ENCODE measurements at regions not wholly inside any gene's neighbourhood (a gene's known extent, or its start where the extent isn't known, plus 50 kb on each side); places are given as distances from the start of the nearest gene placed in this dataset.

- TF ChIP-seq EZH2 (IDR thresholded peaks at IDR 0.05; ENCODE audit: low read depth, low read length, severe bottlenecking) (no peak), CEBPB (IDR thresholded peaks at IDR 0.05; ENCODE audit: low read depth, low read length) (no peak), ASH2L (IDR thresholded peaks at IDR 0.05; ENCODE audit: low read length) (no peak), CTBP2 (IDR thresholded peaks at IDR 0.05; ENCODE audit: borderline replicate concordance, insufficient read depth, insufficient read length, low read length) (no peak), CBX5 (IDR thresholded peaks at IDR 0.05; ENCODE audit: low read depth, low read length) (no peak), CHD2 (IDR thresholded peaks at IDR 0.05; ENCODE audit: low read length) (no peak), SUZ12 (IDR thresholded peaks at IDR 0.05; ENCODE audit: low read length) (no peak), GTF2F1 (IDR thresholded peaks at IDR 0.05; ENCODE audit: borderline replicate concordance, low read depth, low read length) (no peak), RFX5 (IDR thresholded peaks at IDR 0.05; ENCODE audit: borderline replicate concordance, low read depth, low read length) (no peak), EGR1 (IDR thresholded peaks at IDR 0.05; ENCODE audit: borderline replicate concordance, low read depth, low read length) (no peak), POLR2A (IDR thresholded peaks at IDR 0.05; ENCODE audit: control extremely low read depth in 1 of 2, low read depth in 2 of 2, low read length in 2 of 2) (no peak)
These were observed 255.6 kb upstream of the SEMA6D start (continued) for GRCh38 chr15:47461652-47462141.

Measured in H1 (cell line).